ENCODE measurements at regions not wholly inside any gene's neighbourhood (a gene's known extent, or its start where the extent isn't known, plus 50 kb on each side); places are given as distances from the start of the nearest gene placed in this dataset.

- no peak for DNase-seq
- no peak overlapping the region for H2BK12ac ChIP-seq (ENCODE audit: insufficient read length, low read depth, low read length)
- no peak overlapping the region for H2BK5ac ChIP-seq (ENCODE audit: insufficient read length, low read length)
- no peak overlapping the region for H3K27ac ChIP-seq (ENCODE audit: insufficient read length, low read depth, low read length)
- no peaks in the 10 kb centered on the region for H3K4me1 ChIP-seq (ENCODE audit: insufficient read depth, low read length)
- no peak overlapping the region for H3K56ac ChIP-seq (ENCODE audit: insufficient read length, low read depth, low read length)
- no peak overlapping the region for H3K4ac ChIP-seq (ENCODE audit: low read depth, low read length)
- no peaks in the 10 kb centered on the region for H3K23me2 ChIP-seq (ENCODE audit: insufficient read length, low read depth, low read length, poor library complexity, severe bottlenecking)
- no peak overlapping the region for H3K23ac ChIP-seq (ENCODE audit: insufficient read length, low read depth, low read length)
- no peaks in the 10 kb centered on the region for H3K79me2 ChIP-seq (ENCODE audit: insufficient read depth, low read length)
- H3K27me3 ChIP-seq (ENCODE audit: insufficient read depth, low read length) = no peaks in the 10 kb centered on the region
- no peak overlapping the region for H2AFZ ChIP-seq (ENCODE audit: low read length)
- H3K4me1 Mint-ChIP-seq = no peaks in the 10 kb centered on the region
- H4K5ac ChIP-seq (ENCODE audit: insufficient read length, low read depth, low read length) = no peak overlapping the region
- peaks cover 0 to 4% (median 0%) of the 10 kb centered on the region in 3 experiments; a peak in 3 of 7 replicates for H3K36me3 Mint-ChIP-seq (ENCODE audit: insufficient read depth in 1 of 3, low read depth in 3 of 3)
- no peak overlapping the region for H2BK15ac ChIP-seq (ENCODE audit: low read depth, low read length)
- no peaks in the 10 kb centered on the region for H3K27me3 Mint-ChIP-seq (ENCODE audit: low read depth)
- H4K8ac ChIP-seq (replicated peaks; ENCODE audit: insufficient read length, low read depth, low read length) = no peak overlapping the region
- no peaks in the 10 kb centered on the region for H3K9me3 ChIP-seq (ENCODE audit: control insufficient read depth, low read depth, low read length)
- no peak overlapping the region for H2BK120ac ChIP-seq (ENCODE audit: low read depth, low read length, poor library complexity, severe bottlenecking)
- H3K9ac ChIP-seq (ENCODE audit: extremely low read depth, insufficient read length, low read length) = no peak overlapping the region
- H3T11ph ChIP-seq (ENCODE audit: low read length) = no peak overlapping the region
- H2AK5ac ChIP-seq (ENCODE audit: insufficient read length, low read length) = no peak overlapping the region
- H3K79me1 ChIP-seq (ENCODE audit: insufficient read depth, low read depth, low read length, poor library complexity, severe bottlenecking) = no peaks in the 10 kb centered on the region
- H3K4me2 ChIP-seq (ENCODE audit: insufficient read depth, insufficient read length, low read length) = no peak overlapping the region
- no peak overlapping the region for H3K14ac ChIP-seq (ENCODE audit: insufficient read depth, low read length)
- no peak overlapping the region for H3K18ac ChIP-seq (ENCODE audit: insufficient read length, low read depth, low read length)
- TF ChIP-seq, protein P1, sequence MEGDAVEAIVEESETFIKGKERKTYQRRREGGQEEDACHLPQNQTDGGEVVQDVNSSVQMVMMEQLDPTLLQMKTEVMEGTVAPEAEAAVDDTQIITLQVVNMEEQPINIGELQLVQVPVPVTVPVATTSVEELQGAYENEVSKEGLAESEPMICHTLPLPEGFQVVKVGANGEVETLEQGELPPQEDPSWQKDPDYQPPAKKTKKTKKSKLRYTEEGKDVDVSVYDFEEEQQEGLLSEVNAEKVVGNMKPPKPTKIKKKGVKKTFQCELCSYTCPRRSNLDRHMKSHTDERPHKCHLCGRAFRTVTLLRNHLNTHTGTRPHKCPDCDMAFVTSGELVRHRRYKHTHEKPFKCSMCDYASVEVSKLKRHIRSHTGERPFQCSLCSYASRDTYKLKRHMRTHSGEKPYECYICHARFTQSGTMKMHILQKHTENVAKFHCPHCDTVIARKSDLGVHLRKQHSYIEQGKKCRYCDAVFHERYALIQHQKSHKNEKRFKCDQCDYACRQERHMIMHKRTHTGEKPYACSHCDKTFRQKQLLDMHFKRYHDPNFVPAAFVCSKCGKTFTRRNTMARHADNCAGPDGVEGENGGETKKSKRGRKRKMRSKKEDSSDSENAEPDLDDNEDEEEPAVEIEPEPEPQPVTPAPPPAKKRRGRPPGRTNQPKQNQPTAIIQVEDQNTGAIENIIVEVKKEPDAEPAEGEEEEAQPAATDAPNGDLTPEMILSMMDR (conservative IDR thresholded peaks at IDR 0.05) = no peak
- no peak overlapping the region for H4K91ac ChIP-seq (ENCODE audit: insufficient read length, low read depth, low read length)
- H3K4me3 Mint-ChIP-seq = peak overlapping the region in 1 of 2 experiments; percentile 26; a peak in 1 of 5 replicates
- H3K27ac Mint-ChIP-seq = no peak overlapping the region
- H4K20me1 ChIP-seq (ENCODE audit: control insufficient read depth, insufficient read depth, insufficient read length) = no peaks in the 10 kb centered on the region
- H2BK20ac ChIP-seq (ENCODE audit: low read depth, low read length, poor library complexity, severe bottlenecking) = no peak overlapping the region
- WGBS (ENCODE audit: extremely low coverage, insufficient read length, low lambda C conversion rate) = no CpG with 5 or more reads among the region's 12 CpGs
- peaks cover 3 to 5% of the 10 kb centered on the region in 2 experiments for H3K9me3 Mint-ChIP-seq
These were observed 655.9 kb upstream of the MAN1A1 start for GRCh38 chr6:120005292-120005976.

Measured in H9 (cell line).